GM12872 (cell line): ENCODE measurements at regions not wholly inside any gene's neighbourhood (a gene's known extent, or its start where the extent isn't known, plus 50 kb on each side); places are given as distances from the start of the nearest gene placed in this dataset.

Experiments
- TF ChIP-seq, protein P1 (sequence below): IDR thresholded peaks from 3 replicates; pipeline ENCODE4 v1.5.1; 2011; ENCODE audit warnings: low read depth, mild to moderate bottlenecking, low read length, moderate library complexity; ENCODE audit not compliant: insufficient read depth

DNA sequence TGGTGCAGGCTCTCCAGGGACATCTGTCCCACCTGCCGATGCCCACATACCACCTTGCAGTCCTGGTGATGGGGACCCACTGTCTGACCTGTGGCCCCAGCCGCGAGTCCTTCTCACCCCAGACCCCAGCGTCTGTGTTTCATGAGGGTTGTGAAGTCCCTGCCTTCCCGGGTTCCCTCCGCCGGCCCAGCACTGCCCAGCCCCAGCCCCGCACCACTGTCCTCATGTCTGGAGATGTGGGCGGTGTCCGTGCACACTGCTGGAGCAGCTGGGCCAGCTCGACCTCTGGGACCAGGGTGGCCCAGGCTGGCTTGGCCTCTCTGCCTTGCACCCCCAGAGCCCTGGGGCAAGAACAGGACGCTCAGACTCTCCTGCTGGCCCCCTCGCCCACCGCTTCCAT is 199.5 kb upstream of the CIBAR2 start:
- TF ChIP-seq, protein P1, sequence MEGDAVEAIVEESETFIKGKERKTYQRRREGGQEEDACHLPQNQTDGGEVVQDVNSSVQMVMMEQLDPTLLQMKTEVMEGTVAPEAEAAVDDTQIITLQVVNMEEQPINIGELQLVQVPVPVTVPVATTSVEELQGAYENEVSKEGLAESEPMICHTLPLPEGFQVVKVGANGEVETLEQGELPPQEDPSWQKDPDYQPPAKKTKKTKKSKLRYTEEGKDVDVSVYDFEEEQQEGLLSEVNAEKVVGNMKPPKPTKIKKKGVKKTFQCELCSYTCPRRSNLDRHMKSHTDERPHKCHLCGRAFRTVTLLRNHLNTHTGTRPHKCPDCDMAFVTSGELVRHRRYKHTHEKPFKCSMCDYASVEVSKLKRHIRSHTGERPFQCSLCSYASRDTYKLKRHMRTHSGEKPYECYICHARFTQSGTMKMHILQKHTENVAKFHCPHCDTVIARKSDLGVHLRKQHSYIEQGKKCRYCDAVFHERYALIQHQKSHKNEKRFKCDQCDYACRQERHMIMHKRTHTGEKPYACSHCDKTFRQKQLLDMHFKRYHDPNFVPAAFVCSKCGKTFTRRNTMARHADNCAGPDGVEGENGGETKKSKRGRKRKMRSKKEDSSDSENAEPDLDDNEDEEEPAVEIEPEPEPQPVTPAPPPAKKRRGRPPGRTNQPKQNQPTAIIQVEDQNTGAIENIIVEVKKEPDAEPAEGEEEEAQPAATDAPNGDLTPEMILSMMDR: no peak

GRCh38 chr16:85312174-85312573 is 199.9 kb upstream of the CIBAR2 start:
- TF ChIP-seq, protein P1: no peak

DNA sequence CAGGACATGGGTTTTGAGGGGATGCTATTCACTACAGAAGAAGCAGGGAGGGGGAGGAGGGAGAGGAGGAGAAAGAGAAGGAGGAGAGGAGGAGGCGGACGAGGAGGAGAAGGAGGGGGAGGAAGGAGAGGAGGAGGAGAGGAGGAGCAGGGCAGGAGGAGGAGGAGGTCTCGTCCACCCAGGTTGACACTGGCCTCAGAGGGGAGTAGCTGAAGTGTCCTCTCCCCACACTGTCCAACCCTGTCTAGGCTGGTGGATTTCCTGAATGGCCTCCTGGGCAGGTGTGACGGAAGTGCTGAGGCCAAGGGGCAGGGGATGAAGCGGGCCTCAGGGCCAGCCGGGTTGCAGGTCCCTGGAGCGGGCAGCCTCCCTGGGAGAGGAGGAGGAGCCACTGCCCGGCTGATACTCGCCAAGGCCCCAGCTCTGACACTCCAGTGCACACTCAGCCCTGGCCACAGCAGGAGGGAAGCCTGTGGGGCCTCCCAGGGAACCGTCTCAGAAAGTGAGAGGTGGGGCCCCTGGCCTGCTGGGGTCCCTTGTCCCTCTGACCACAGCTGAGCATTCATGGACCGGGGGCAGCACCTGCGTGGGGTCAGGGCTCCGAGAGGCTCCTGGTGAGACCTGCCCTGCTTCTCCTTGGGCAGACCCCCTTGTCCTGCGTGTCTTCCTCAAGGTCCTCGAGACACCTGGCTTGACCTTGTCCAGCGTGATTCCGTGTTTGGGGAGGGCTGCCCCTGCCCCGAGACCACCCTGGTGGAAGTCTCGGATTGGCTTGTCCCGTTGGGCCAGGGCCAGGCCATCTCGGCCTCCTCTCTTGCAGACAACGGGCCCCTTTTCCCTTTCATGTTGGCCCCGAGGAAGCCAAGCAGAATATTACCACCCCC is 200.6 kb upstream of the CIBAR2 start:
- TF ChIP-seq, protein P1: no peak

DNA sequence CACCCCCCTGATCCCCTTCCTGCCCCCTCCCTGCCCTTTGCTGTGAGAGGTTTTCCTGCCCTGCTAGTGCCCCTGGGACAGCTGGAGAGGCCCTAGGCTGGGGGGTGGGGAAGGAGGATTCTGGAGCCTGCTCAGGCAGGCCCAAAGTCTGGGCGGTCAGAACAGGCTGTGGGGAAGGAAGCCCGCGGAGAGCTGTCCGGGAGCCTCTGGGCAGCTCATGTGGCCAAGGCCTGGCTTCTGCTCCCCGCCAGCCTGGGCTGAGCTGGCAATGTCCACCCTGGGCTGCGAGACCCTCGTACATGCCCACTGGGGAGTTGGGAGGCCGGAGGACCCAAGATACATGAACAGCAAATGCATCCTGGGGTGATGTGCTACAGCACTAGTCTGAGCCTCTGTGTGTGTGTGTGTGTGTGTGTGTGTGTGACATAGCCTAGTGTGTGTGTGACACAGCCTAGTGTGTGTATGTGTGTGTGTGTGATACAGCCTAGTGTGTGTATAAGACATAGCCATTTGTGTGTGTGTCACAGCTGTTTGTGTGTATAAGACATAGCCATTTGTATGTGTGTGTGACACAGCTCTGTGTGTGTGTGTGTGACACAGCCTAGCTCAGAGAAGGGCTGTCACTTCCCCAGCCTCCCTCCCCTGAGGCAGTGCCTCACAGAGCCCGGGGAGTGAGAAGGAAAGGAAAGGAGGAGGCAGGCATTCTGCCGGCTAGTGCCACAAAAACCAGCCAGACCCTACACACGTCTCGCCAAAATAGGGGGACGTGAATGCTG is 201.4 kb upstream of the CIBAR2 start:
- TF ChIP-seq, protein P1: no peak

- TF ChIP-seq, protein P1: no peak
Measured at GRCh38 chr16:85314512-85314971, 202.3 kb upstream of the CIBAR2 start.

DNA sequence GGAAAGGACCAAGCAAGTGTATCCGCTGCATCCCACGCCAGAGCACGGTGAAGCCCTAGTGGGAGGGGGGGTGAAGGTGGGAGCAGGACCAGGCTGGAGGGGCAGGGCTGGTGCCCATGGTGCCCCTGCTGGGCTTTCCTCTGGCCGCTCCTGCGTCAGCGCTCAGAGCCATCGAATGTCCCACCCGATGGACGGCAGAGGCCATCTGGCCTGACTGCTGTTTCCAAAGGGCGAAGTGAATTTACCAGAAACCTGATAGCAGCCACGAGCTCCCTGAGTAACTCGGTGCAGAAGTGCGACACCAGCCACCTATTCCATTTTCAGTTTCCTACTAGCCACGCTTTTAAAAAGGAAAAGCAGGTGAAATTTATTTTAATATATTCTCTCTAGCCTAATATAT is 203.6 kb upstream of the CIBAR2 start:
- TF ChIP-seq, protein P1: no peak

DNA sequence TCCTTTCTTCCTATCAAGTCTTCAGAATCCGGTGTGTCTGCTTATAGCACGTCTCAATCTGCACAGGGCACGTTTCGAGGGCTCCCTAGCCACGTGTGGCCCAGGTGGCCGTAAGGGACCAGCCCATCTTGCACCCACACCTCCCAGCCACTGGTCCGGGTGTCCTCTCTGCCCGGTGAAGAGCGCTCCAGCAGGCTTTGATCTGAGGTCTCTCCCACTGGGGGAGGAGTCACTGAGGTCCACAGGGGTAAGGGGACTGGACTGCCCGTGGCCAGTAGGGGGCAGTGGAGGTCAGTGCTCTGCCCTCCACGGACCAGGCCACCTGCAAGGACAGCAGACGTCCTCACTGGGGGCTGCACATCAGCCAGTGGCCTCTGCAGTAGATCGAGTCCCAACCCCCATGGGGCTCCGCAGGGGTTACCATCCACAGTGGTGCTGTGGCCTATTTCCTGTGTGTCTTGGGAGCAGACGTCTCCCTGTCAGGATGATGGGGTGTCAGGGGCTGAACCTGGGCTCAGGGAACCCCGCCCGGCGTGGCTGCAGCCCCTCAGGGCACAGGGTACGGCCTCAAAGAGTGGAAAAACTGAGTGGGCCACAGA is 204.1 kb upstream of the CIBAR2 start:
- TF ChIP-seq, protein P1: peak; percentile 88
